Mucosa of rectum (tissue), 2 donors: ENCODE measurements at regions not wholly inside any gene's neighbourhood (a gene's known extent, or its start where the extent isn't known, plus 50 kb on each side); places are given as distances from the start of the nearest gene placed in this dataset.
"Not testable (repeated sequence)": the region's sequence is repeated elsewhere in the genome, so short reads cannot be mapped to it uniquely, and the experiment has no call there.

Source experiments
- H3K27ac ChIP-seq, 2 donors: one replicate each; pipeline ENCODE4 v1.7.0; 2013; ENCODE audit warnings: inconsistent platforms in 2 of 2, low read depth in 2 of 2, low read length in 2 of 2
- H3K27me3 ChIP-seq, 2 donors: one replicate each; pipeline ENCODE4 v1.7.0; 2013; ENCODE audit warnings: low read length in 2 of 2; ENCODE audit not compliant: control insufficient read depth in 2 of 2, insufficient read depth in 2 of 2
- H3K36me3 ChIP-seq, 2 donors: one replicate each; pipeline ENCODE4 v1.7.0; 2013; ENCODE audit warnings: low read length in 2 of 2; ENCODE audit not compliant: control insufficient read depth in 2 of 2, insufficient read depth in 2 of 2
- H3K4me1 ChIP-seq, 2 donors: one replicate each; pipeline ENCODE4 v1.7.0; 2013; ENCODE audit warnings: low read length in 2 of 2, mild to moderate bottlenecking in 1 of 2; ENCODE audit not compliant: control insufficient read depth in 2 of 2, insufficient read depth in 2 of 2
- H3K4me3 ChIP-seq, 2 donors: one replicate each; pipeline ENCODE4 v1.7.0; 2013; ENCODE audit warnings: low read length in 2 of 2
- H3K9ac ChIP-seq, 2 donors: one replicate each; pipeline ENCODE4 v1.7.0; 2013; ENCODE audit warnings: low read length in 2 of 2, low read depth in 1 of 2, mild to moderate bottlenecking in 1 of 2
- H3K9me3 ChIP-seq, 2 donors: one replicate each; pipeline ENCODE4 v1.7.0; 2013; ENCODE audit warnings: low read length in 2 of 2; ENCODE audit not compliant: control insufficient read depth in 2 of 2
- donor health status: healthy.
- donor health status: Normal muscosa, but diverticular disease.

GRCh38 chr12:65712260-65713004 is 111.9 kb upstream of the HMGA2 start:
- Histone ChIP-seq H3K9me3 (no peaks in the 10 kb centered on the region), H3K36me3 (no peaks in the 10 kb centered on the region), H3K4me1 (no peaks in the 10 kb centered on the region), H3K4me3 (no peak overlapping the region), H3K9ac (no peak overlapping the region), H3K27ac (no peak overlapping the region), H3K27me3 (peaks cover 0 to 4% of the 10 kb centered on the region in 2 donors)

GRCh38 chr12:65715961-65716360 is 108.3 kb upstream of the HMGA2 start:
- Histone ChIP-seq H3K4me3 (no peak overlapping the region), H3K36me3 (no peaks in the 10 kb centered on the region), H3K9ac (no peak overlapping the region), H3K27ac (no peak overlapping the region), H3K4me1 (no peaks in the 10 kb centered on the region), H3K27me3 (peaks cover 0 to 6% of the 10 kb centered on the region in 2 donors), H3K9me3 (no peaks in the 10 kb centered on the region)

GRCh38 chr12:65720136-65721130 is 103.8 kb upstream of the HMGA2 start:
- Histone ChIP-seq H3K27ac (no peak overlapping the region), H3K4me1 (no peaks in the 10 kb centered on the region), H3K9ac (no peak overlapping the region), H3K4me3 (no peak overlapping the region), H3K9me3 (no peaks in the 10 kb centered on the region), H3K36me3 (no peaks in the 10 kb centered on the region), H3K27me3 (peaks cover 0 to 2% of the 10 kb centered on the region in 2 donors)

GRCh38 chr12:65721541-65722190 is 102.6 kb upstream of the HMGA2 start:
- Histone ChIP-seq H3K9me3 (no peaks in the 10 kb centered on the region), H3K27ac (no peak overlapping the region), H3K4me1 (no peaks in the 10 kb centered on the region), H3K27me3 (peaks cover 2 to 4% of the 10 kb centered on the region in 2 donors), H3K4me3 (no peak overlapping the region), H3K9ac (no peak overlapping the region), H3K36me3 (no peaks in the 10 kb centered on the region)

GRCh38 chr12:65725376-65725775 is 98.9 kb upstream of the HMGA2 start:
- peaks cover 0 to 4% of the 10 kb centered on the region in 2 donors for H3K4me1 ChIP-seq
- H3K27ac ChIP-seq: no peak overlapping the region
- no peak overlapping the region for H3K4me3 ChIP-seq
- H3K36me3 ChIP-seq: no peaks in the 10 kb centered on the region
- no peaks in the 10 kb centered on the region for H3K9me3 ChIP-seq
- H3K27me3 ChIP-seq: peaks cover 15 to 31% of the 10 kb centered on the region in 2 donors
- H3K9ac ChIP-seq: no peak overlapping the region

GRCh38 chr12:65728455-65728847 is 95.8 kb upstream of the HMGA2 start:
- H3K9me3 ChIP-seq: no peaks in the 10 kb centered on the region
- peaks cover 25 to 40% of the 10 kb centered on the region in 2 donors for H3K27me3 ChIP-seq
- H3K4me3 ChIP-seq: no peak overlapping the region
- H3K4me1 ChIP-seq: peaks cover 0 to 4% of the 10 kb centered on the region in 2 donors
- no peaks in the 10 kb centered on the region for H3K36me3 ChIP-seq
- no peak overlapping the region for H3K9ac ChIP-seq
- H3K27ac ChIP-seq: no peak overlapping the region

GRCh38 chr12:65728848-65729793 is 95.2 kb upstream of the HMGA2 start:
- Histone ChIP-seq H3K36me3 (no peaks in the 10 kb centered on the region), H3K9me3 (no peaks in the 10 kb centered on the region), H3K27ac (no peak overlapping the region), H3K27me3 (peaks cover 26 to 45% of the 10 kb centered on the region in 2 donors), H3K4me1 (peaks cover 0 to 4% of the 10 kb centered on the region in 2 donors), H3K9ac (no peak overlapping the region), H3K4me3 (no peak overlapping the region)

GRCh38 chr12:65731771-65732170 is 92.5 kb upstream of the HMGA2 start:
- Histone ChIP-seq H3K27me3 (peaks cover 31 to 49% of the 10 kb centered on the region in 2 donors), H3K4me3 (no peak overlapping the region), H3K27ac (no peak overlapping the region), H3K9me3 (no peaks in the 10 kb centered on the region), H3K36me3 (no peaks in the 10 kb centered on the region), H3K4me1 (peaks cover 0 to 4% of the 10 kb centered on the region in 2 donors), H3K9ac (no peak overlapping the region)

GRCh38 chr12:65733643-65734042 is 90.6 kb upstream of the HMGA2 start:
- H3K27ac ChIP-seq, H3K9ac ChIP-seq, H3K4me1 ChIP-seq, H3K9me3 ChIP-seq, H3K4me3 ChIP-seq, H3K36me3 ChIP-seq: not testable (repeated sequence)
- peaks cover 26 to 37% of the 10 kb centered on the region in 2 donors for H3K27me3 ChIP-seq
